Upper lobe of left lung (tissue), 4 donors: ENCODE measurements at regions not wholly inside any gene's neighbourhood (a gene's known extent, or its start where the extent isn't known, plus 50 kb on each side); places are given as distances from the start of the nearest gene placed in this dataset.

Experiments used
- POLR2A ChIP-seq, 4 donors: fragments of 450-650 bp; IDR thresholded peaks; one replicate each; pipeline ENCODE4 v1.5.1; 2016 to 2017; ENCODE audit warnings: antibody characterized with exemption in 4 of 4, mild to moderate bottlenecking in 2 of 4
- POLR2AphosphoS5 ChIP-seq, 2 donors: sonication (generic); formaldehyde crosslinking; IDR thresholded peaks; one replicate each; pipeline ENCODE4 v1.5.1; 2017; ENCODE audit warnings: antibody characterized with exemption in 2 of 2

DNA sequence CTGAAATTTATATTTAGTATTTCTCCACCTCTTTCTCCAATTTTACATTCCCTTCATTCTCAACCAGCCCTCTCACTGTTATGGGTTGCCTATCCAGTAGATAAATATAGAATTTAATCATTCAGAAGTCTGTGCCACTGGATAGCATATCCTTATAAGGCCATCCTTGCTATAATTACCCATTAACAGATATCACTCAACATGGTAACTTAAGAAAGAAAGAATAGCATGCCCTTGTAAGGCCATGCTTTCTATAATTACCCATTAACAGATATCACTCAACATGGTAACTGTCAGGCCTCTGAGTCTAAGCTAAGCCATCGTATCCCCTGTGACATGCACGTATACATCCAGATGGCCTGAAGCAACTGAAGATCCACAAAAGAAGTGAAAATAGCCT lies 1137.4 kb upstream of the FAM98A start:
- TF ChIP-seq POLR2A (IDR thresholded peaks at IDR 0.05) (no peak), POLR2AphosphoS5 (IDR thresholded peaks at IDR 0.05) (no peak)
